ENCODE measurements at regions not wholly inside any gene's neighbourhood (a gene's known extent, or its start where the extent isn't known, plus 50 kb on each side); places are given as distances from the start of the nearest gene placed in this dataset.

- DNase-seq, result no peak
Observed at GRCh38 chr5:124352312-124352711, 394.1 kb downstream of the ZNF608 start.

- DNase-seq, result no peak
Observed at GRCh38 chr5:124349931-124350330, 396.5 kb downstream of the ZNF608 start.

GRCh38 chr5:124343451-124343867 lies 403.0 kb downstream of the ZNF608 start:
- peak; percentile 44 for DNase-seq

GRCh38 chr5:124342986-124343385 lies 403.5 kb downstream of the ZNF608 start:
- no peak for DNase-seq

GRCh38 chr5:124342584-124342983 lies 403.9 kb downstream of the ZNF608 start:
- DNase-seq, result no peak

GRCh38 chr5:124342027-124342471 lies 404.4 kb downstream of the ZNF608 start:
- no peak for DNase-seq

GRCh38 chr5:124341066-124341858 lies 405.2 kb downstream of the ZNF608 start:
- DNase-seq, result no peak

- no peak for DNase-seq
Observed at GRCh38 chr5:124337996-124338395, 408.4 kb downstream of the ZNF608 start.

GRCh38 chr5:124333298-124333979 lies 413.0 kb downstream of the ZNF608 start:
- no peak for DNase-seq

- no peak for DNase-seq
Observed at GRCh38 chr5:124332273-124332672, 414.2 kb downstream of the ZNF608 start.

GRCh38 chr5:124330595-124331220 lies 415.7 kb downstream of the ZNF608 start:
- DNase-seq, result no peak

- DNase-seq, result no peak
Observed at GRCh38 chr5:124328201-124328600, 418.2 kb downstream of the ZNF608 start.

- DNase-seq, result no peak
Observed at GRCh38 chr5:124318661-124319060, 427.8 kb downstream of the ZNF608 start.

- DNase-seq, result no peak
Observed at GRCh38 chr5:124317451-124317850, 429.0 kb downstream of the ZNF608 start.

GRCh38 chr5:124315741-124316415 lies 430.6 kb downstream of the ZNF608 start:
- no peak for DNase-seq

- no peak for DNase-seq
Observed at GRCh38 chr5:124310453-124310852, 436.0 kb downstream of the ZNF608 start.

- no peak for DNase-seq
Observed at GRCh38 chr5:124309241-124309980, 437.0 kb downstream of the ZNF608 start.

- no peak for DNase-seq
Observed at GRCh38 chr5:124303366-124303765, 443.1 kb downstream of the ZNF608 start.

GRCh38 chr5:124302533-124302932 lies 443.9 kb downstream of the ZNF608 start:
- DNase-seq, result no peak

GRCh38 chr5:124301850-124302249 lies 444.6 kb downstream of the ZNF608 start:
- DNase-seq, result no peak

- no peak for DNase-seq
Observed at GRCh38 chr5:124300815-124301621, 445.4 kb downstream of the ZNF608 start.

- no peak for DNase-seq
Observed at GRCh38 chr5:124297826-124298225, 448.6 kb downstream of the ZNF608 start.
